ENCODE measurements at regions not wholly inside any gene's neighbourhood (a gene's known extent, or its start where the extent isn't known, plus 50 kb on each side); places are given as distances from the start of the nearest gene placed in this dataset.

DNA sequence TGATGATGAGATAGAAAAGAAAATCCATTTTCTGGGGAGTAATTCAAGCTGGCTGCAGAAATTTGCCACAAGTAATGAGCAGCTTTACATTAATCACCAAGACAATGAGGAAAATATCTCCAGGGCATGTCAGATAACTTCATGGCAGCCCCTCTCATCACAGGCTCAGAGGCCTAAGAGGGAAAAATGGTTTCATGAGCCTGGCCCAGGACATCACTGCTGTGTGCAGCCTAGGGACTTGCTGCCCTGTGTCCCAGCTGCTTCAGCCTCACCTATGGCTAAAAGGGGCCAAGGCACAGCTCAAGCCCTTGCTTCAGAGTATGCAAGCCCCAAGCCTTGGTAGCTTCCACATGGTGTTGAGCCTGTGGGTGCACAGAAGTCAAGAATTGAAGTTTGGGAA is 161.7 kb downstream of the OPA1 start:
- no peak for DNase-seq (ENCODE audit: extremely low read depth in 1 of 2, low read depth in 1 of 2)

DNA sequence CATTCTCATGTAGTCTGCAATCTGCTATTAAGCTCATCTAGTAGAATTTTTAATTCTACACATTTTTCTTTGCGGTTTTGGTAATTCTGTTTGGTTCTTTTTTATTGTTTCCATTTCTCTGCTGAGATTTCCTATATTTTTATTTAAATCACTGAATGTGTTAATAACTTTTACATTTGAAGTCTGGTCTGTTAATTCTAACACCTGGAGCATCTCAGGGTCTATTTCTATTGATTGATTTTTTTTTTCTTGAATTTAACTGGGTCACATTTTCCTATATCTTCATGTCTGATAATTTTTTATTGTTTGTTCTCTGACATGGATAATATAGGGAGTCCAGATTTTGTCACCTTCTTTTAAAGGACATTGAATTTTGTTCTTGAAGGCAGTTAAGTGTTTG is 163.5 kb downstream of the OPA1 start:
- no peak for DNase-seq (ENCODE audit: extremely low read depth in 1 of 2, low read depth in 1 of 2)

DNA sequence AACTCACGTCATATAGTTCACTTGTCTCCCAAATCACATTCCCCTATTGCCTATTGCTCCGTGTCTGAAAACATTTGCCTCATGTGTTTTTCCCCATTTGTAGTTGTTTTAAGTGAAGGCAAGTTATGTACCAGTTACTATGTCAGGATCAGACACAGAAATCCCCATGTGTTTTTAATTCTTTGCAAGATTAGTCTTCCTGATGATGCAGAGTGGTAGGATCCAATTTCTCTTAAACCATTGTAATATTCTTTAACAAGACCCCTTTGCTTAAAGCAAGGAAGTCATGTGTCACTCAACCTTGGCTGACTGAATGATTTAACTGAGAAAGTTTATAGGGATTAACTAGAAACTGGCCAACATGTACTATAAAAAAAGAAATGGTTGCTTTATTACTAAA is 164.4 kb downstream of the OPA1 start:
- no peak for DNase-seq (ENCODE audit: extremely low read depth in 1 of 2, low read depth in 1 of 2)

DNA sequence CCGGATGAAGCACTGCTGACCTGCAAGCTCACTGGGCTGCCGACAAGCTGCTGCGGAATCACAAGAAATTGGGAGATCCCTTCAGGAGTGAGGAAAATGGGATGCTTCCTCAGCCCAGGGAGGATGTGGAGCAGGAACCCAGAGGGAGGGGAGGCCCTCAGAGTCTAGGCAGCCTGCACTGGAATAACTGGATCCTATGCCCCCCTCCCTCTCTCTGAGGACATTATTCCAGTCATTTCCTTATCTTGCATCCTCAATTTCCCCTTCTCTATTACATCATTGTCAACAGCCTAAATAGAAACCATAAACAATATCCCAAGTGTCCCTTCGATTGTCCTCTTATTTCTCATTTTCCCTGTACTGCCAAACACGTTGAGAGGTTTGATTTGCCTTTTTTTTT is 169.0 kb downstream of the OPA1 start:
- DNase-seq (ENCODE audit: extremely low read depth in 1 of 2, low read depth in 1 of 2), result no peak

DNA sequence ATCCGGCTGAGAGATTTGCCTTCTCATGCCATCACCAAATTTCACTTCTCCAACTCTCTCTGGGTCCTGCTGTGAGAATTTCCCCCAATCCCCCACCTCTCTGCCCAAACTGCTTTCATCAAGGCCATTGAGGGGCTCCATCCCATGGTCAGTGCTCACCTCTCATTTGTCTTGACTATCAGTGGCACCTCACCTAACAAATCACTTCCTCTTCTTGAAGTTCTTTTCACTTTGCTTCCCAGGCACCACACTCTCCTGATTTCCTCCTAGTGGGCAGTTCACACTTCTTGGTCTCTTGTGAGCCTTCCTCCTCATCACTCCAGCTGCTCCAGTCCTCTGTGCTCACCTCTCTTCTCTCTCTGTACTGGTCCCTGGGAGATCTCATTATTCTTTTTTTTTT is 169.6 kb downstream of the OPA1 start:
- no peak for DNase-seq (ENCODE audit: extremely low read depth in 1 of 2, low read depth in 1 of 2)

DNA sequence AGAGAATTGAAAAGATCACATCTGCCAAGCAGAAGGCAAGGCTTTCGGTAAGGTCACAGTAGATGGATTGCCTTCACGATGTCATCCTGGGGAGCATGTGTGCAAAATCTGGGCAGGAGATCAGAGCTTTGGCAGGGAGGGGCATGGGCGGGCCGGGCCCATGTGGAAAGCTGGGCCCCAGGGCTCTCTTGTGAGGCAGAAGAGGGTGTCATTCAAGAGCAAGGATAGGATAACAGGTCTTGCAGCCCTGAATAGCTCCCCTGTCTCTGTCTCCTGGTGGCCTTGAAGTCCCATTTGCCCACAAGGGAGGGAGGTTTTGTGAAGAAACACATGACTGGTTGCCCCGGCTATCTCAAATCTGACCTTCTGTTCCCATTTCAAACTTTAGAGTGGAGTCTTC is 172.0 kb downstream of the OPA1 start:
- no peak for DNase-seq (ENCODE audit: extremely low read depth in 1 of 2, low read depth in 1 of 2)

DNA sequence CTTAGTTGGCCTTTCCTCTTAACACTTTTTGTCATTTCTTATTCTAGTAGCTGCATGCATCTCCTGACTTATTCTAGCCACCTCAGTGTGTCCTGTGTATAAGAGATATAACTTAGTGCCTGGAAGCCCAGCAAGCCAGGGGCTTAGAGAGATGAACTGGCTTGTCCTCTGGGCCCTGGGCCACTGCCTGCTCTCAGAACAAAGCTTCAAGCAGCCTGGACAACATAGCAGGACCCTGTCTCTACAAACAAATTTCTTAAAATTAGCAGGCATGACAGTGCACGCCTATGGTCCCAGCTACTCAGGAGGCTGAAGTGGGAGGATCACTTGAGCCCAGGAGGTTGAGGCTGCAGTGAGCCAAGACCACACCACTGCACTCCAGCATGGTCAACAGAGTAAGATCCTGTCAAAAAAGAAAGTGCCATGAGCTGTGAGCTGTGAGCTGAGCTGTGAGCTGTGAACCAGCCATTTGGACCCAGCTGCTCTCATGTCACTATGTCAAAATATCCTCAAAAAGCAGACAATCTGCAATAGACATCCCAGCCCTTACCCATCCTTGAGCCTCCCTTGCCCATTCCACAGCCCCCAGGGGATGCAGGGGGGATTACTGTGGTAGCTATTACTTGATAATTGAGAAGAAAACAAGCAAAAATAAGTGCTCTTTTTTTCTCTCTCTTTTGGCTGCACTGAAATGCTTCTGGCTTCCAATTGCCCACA is 174.5 kb downstream of the OPA1 start:
- DNase-seq (ENCODE audit: extremely low read depth in 1 of 2, low read depth in 1 of 2), result no peak

DNA sequence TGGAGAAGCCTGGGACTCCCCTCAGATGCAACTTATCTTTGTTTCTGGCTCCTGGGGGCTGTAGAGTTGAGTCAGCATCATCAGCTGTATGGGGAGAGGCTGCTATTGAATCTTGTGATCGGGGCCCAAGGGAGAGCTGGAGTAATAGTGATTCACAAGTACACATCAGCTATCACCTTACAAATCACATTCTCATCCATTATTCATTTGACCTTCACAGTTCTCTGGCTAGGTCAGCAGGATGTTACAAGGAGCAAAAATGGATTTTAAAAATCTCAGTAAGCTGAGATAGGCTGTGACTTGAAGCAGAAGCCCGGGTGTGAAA is 175.0 kb downstream of the OPA1 start:
- DNase-seq (ENCODE audit: extremely low read depth in 1 of 2, low read depth in 1 of 2), result no peak

DNA sequence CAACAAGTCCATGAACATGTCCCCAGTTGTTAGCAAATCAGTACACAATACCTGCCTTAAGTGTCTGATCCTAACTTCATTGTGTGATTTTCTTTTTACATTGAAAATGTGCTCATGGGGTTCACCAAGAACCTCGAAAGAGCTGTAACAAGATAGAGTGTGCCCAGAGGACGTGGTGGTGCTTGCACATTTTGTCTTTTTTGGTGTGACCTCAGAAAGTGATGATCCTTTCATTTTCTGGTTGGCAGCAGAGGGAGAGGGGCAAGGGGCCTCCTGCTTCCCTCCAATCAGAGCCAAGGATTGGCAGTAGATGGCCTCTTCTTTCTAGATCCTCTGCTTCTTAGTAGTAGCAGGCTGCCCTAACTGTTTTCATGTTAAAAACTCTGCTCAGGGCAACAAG is 176.4 kb downstream of the OPA1 start:
- no peak for DNase-seq (ENCODE audit: extremely low read depth in 1 of 2, low read depth in 1 of 2)

DNA sequence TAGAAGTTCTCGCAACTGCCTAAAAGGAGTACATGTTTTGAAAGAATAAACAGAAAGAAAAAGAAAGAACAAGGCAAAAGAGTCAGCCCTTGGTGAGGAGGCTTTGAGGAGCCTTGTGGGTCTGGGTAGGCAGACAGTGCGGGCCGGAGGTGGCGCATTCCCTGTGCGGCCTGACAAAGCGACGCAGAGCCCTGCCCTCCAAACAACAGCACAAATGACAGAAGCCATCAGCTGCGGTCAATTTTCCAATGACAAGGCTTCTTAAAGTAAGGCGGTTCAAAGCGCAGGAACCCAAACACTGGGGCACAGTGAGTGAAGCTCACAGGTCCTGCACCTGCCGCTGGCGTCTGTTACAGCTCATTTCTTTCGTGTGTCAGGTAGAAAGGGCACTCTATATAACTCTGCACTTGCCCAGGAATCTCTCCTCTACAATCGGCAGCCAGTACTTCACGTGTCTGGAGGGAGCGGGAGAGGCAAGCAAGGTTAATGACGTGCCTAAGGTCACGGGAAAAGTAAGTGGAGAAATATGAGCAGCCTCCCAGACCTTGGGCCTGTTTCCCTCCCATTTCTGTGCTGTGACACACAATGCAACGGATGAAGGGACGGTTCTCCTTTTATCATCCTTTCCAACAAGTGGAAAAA is 178.1 kb downstream of the OPA1 start:
- DNase-seq (ENCODE audit: extremely low read depth in 1 of 2, low read depth in 1 of 2), result no peak

DNA sequence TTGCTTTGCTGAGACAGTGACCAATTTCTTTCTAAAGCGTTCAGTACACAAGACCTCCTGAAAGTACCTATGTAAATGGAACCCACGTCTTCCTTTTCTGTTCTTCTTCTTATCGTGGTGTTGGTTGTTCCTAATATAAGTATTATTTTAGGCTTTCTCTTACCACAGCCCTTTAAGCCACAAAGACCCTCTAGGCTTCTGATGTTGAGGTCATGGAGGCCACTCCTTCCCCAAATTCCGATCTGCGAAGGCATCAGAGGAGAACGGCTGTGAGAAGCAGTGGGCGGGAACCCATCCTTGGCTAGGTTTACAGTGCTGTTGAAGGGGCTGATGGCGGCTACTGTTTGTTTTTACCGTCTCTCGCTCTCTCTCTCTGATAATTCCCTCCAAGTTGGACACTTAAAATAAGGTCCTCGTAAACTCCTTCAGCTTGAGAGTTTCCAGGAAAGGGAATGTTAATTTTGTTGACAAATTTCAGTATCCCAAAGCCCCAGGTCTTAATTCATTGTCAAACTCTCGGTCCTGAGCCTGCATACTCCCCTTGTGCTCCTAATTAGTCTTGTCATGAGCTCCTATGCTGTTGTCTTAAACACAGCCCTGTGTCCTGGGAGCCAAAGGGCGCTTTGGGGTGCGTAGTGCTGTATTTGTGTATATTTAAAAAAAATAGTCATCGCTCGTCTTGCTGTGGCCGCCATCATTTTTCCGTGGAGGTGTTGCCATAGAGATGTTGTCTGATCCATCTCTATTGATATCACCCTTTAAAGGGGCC is 178.8 kb downstream of the OPA1 start:
- no peak for DNase-seq (ENCODE audit: extremely low read depth in 1 of 2, low read depth in 1 of 2)

DNA sequence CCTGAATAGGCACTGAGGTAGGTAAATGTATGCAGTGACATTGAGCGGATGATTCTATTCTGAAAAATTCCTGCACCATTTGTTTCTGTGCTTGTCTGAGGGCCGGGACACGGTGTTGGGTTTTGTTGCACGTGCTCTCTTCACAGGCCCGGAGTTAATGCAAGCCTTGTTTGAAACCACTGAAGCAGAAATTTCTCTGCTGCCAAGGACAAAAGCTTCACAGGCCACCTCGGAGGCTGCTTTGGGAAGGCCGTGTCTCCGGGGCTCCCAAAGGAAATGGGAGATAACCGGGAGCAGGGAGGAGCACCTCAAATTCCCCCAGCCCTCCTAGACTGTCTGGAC is 179.4 kb downstream of the OPA1 start:
- no peak for DNase-seq (ENCODE audit: extremely low read depth in 1 of 2, low read depth in 1 of 2)

DNA sequence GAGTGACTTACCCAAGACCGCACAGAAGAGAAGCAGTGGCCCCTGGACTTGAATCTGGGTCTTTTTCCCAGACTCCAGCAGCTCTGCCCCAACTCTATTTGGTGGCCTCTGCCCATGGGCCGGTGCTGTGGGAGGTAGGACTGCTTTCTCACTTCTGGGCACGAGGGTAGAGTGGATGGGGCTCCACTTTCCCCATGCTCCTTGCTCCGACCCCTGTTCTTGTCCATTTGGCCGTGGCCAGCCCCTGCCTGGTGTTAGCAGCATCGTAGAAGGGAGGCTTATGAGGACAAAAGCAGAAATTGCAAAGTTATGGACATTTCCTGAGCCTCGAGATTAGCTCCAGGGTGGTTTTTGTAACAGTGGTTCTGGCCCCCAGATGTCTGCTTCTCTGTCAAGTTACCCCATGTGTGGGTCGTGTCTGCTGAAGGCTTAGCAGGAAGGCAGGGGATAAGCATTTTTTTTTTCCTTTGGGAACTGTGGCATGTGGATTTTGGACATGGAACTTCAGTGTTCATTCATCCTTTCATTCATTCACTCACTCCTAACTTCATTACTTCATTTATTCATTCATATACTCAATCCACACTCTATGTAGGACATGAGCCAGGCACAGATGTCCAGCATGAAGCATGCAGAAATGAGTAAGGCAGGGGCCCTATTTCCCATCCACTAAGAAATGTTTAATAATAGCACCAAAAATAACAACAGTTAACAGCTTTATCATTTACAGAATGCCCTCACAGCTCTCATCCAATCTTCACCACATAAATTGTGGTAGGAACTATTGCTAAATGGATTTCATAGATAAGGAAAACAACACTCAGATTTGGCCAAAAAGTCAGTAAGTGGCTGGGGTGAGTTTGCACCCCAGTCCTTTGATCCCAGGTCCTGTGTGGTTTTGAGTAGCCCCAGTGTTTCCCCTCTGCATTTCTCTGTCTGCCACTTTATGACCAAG is 180.5 kb downstream of the OPA1 start:
- no peak for DNase-seq (ENCODE audit: extremely low read depth in 1 of 2, low read depth in 1 of 2)

DNA sequence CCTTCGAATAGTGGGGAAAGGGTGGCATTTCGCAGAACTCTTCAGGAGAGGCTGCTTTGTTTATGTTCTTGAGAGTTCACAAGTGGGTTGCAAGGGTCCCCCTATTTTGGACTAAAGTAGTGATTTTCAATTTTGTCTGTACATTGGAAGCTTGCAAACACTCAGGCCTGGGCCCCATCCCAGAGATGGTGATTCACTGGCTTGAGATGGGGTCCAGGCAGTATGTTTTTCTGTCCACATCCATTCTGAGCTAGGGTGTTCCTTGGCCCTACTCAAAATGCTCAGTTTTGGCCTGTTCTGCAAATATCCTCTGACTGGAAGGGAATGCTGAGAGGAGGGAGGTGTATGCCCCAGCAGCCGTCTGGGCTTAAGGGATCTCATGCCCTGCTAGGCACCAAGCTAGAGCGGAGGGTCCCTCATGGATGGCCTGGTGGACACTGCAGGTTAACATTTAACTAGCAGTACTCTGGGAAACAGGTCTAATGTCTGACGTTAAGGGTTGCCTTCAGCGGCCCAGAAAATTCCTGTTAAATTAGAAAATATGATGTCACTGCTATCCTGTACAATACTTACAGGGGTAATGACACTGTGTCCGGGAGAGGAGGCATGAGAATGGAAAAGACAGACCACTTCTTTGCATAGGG is 181.4 kb downstream of the OPA1 start:
- DNase-seq (ENCODE audit: extremely low read depth in 1 of 2, low read depth in 1 of 2), result no peak

DNA sequence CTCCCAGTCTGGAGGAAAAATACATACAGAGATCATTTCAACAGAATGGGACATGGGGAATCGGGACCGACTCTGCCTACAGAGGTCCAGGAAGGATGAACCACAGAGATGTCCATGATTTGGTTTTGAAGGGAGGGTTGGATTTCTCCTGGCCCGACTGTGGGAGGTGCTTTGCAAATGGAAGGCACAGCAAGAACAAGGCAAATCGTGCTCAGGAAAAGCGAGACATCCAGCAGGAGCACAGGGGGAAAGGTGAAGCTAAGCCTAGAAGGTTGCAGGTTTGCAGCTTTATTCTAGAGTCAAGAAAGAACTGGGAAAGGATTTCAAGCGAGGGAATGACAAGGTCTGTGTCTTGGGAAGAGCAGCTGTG is 181.9 kb downstream of the OPA1 start:
- no peak for DNase-seq (ENCODE audit: extremely low read depth in 1 of 2, low read depth in 1 of 2)

DNA sequence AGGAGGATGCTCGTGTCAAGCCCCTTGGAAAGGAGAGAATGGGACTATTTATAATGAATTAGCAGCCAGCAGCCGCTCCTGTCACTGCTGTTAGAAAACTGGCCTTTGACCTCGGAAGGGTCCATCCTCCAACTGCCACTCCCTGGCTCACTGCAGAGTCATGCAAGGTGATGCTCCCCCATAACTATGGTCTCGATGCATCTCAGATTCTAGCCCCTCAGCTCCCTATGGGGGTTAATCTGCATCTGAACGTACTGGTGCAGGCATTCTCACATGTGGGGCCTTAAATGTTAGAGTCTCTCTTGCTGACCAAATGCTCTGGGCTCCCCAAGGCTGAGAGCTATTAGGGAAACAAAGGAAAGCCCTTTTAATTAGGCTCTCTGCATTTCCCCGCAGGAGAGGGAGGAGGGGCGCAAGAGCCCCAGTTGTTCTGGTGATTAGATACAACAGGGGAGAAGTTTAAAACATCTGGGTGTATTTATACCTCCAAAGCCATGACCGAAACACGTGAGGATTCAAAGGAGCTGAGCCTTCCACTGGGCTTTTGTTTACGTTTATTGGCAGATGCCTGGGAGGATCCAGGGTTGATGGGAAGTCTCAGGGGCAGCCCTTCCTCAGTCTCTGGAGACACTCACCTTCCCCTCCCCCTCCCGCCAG is 182.5 kb downstream of the OPA1 start:
- no peak for DNase-seq (ENCODE audit: extremely low read depth in 1 of 2, low read depth in 1 of 2)

DNA sequence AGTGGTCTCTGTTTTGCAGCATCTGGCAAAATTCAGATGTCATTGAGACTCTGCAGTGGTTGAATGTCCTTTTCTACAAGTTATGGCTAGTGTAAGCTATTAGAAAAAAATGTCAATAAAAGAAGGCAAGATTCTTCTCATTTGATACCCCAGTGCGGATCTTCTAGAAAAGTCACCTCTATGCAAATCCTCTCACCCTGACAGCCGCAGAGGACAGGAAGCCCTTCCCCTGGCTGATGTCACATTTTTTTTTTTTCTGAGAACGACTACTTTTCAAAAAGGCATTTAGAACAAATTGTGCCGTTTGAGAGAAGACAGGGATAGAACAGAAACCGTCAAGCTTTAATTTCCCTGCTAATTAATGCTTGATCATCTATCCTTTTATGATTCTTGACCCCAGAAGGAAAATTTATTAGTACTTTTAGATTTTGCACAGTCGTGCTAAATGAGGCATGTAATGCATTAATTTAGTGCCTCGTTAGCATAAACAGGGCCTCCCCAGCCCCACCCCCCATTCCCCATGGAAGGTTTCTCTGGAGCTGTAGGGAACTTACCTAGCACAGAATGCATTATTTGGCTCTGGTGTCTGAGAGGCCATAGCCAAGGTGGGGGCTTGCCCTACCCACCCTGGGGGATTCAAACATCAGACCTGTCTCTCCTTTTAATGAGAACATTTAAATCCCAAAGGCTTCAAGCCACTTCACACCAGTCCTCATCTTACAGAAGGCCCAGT is 183.8 kb downstream of the OPA1 start:
- DNase-seq (ENCODE audit: extremely low read depth in 1 of 2, low read depth in 1 of 2), result no peak

DNA sequence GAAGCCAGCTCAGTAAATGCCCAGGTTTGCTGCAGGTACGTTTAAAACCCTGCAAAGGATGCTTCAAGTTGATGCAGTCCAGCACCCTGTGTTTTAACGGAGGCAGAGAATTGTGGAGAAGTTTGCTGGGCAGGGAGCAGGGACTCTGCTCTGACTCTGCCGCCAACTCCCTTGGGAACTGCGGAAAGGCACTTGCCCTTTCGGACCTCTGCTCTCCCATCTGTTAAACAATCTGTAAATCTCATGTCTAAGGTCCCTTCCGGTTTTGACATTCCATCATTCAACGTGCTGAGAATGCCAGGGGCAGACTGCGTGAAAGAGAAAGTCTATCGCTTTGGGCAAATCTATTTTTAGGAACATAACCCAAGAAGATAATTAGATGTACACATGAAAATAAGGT is 184.5 kb downstream of the OPA1 start:
- no peak for DNase-seq (ENCODE audit: extremely low read depth in 1 of 2, low read depth in 1 of 2)

DNA sequence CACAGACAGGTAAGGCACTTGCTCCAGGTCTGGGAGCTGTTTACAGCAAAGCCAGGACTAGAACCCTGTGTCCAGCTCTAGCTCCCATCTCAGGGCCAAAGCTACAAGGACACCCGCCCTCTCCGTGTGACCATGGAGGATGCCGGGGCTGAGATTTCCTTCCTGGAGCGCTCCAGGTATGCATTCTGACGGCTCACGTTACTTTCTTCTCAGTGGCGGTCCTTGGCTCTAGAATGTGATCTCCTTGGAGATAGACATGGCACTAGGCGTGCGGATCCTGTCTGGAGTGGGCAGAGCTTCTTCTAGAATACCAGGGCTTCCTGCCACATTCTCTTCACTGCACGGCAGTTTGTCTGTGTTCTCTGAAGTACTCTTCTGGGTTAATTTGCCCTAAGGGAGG is 185.7 kb downstream of the OPA1 start:
- no peak for DNase-seq (ENCODE audit: extremely low read depth in 1 of 2, low read depth in 1 of 2)

DNA sequence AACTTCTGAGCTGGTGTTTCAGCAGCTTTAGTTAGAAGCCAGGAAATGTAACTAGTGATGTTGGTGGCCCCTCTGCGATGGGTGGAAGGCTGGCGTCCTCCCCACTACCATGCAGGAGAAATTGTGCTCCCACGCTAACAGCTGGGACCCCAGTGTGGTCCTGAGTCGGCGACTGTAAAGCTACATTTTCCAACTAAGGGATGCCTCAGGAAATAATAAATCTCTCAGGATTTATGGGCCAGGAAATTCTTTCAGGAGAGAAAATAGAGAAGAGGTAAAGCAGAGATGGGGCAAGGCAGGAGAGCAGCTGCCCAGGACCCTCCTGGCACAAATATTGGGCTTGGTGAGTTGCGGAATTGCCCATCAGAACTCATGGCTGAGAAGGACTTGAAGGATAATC is 186.9 kb downstream of the OPA1 start:
- DNase-seq (ENCODE audit: extremely low read depth in 1 of 2, low read depth in 1 of 2), result no peak
